CD14-positive monocyte (primary cell): ENCODE measurements at regions not wholly inside any gene's neighbourhood (a gene's known extent, or its start where the extent isn't known, plus 50 kb on each side); places are given as distances from the start of the nearest gene placed in this dataset.

Experiments
- DNase-seq, 3 donors: peaks; one replicate each; pipeline ENCODE4 v3.0.0-alpha.2; 2011 to 2022
- H2AFZ ChIP-seq: 2 replicates; pipeline ENCODE4 v1.6.0; 2012; ENCODE audit warnings: mild to moderate bottlenecking, low read depth, low read length, inconsistent platforms; ENCODE audit not compliant: insufficient read depth, poor library complexity, severe bottlenecking
- H3K27ac ChIP-seq, 2 donors: 1 replicate in 1 of 2; 2 replicates in 1 of 2; pipeline ENCODE4 v1.5.1; 2012 to 2013; ENCODE audit warnings: low read length in 2 of 2, control low read depth in 1 of 2, inconsistent platforms in 1 of 2, low read depth in 1 of 2, mild to moderate bottlenecking in 1 of 2
- H3K27me3 ChIP-seq, 2 donors: one replicate each; pipeline versions ENCODE4 v1.6.0 to v1.6.1; 2011 to 2013; ENCODE audit warnings: low read length in 2 of 2; ENCODE audit not compliant: control insufficient read depth in 2 of 2, insufficient read depth in 2 of 2
- H3K36me3 ChIP-seq, 2 donors: replicated peaks in 1 of 2; 1 replicate in 1 of 2; 2 replicates in 1 of 2; pipeline versions ENCODE4 v1.5.1 to v1.6.1; 2012 to 2013; ENCODE audit warnings: low read length in 2 of 2, control low read depth in 1 of 2, inconsistent platforms in 1 of 2, mild to moderate bottlenecking in 1 of 2; ENCODE audit not compliant: insufficient read depth in 2 of 2, control insufficient read depth in 1 of 2
- H3K4me1 ChIP-seq, 2 donors: 1 replicate in 1 of 2; 2 replicates in 1 of 2; pipeline versions ENCODE4 v1.5.1 to v1.6.1; 2012 to 2013; ENCODE audit warnings: low read length in 2 of 2, control low read depth in 1 of 2, inconsistent platforms in 1 of 2, mild to moderate bottlenecking in 1 of 2, moderate library complexity in 1 of 2; ENCODE audit not compliant: insufficient read depth in 2 of 2, control insufficient read depth in 1 of 2
- H3K4me2 ChIP-seq: replicated peaks from 2 replicates; pipeline ENCODE3; 2012; ENCODE audit warnings: low read length, moderate library complexity, mild to moderate bottlenecking; ENCODE audit not compliant: poor library complexity, severe bottlenecking; ENCODE audit errors: extremely low read depth
- H3K4me3 ChIP-seq, 3 experiments: fragments of 200-600 bp in 1 of 3; sonication (generic) in 1 of 3; replicated peaks in 1 of 3; 1 replicate in 2 of 3; 2 replicates in 1 of 3; pipeline ENCODE4 v1.5.1; 2011 to 2013; ENCODE audit warnings: low read length in 3 of 3, mild to moderate bottlenecking in 3 of 3, control low read depth in 2 of 3, low read depth in 2 of 3, inconsistent platforms in 1 of 3, moderate library complexity in 1 of 3
- H3K79me2 ChIP-seq: 2 replicates; pipeline ENCODE4 v1.6.0; 2012; ENCODE audit warnings: mild to moderate bottlenecking, control low read depth, inconsistent platforms, low read length, moderate library complexity; ENCODE audit not compliant: insufficient read depth
- H3K9ac ChIP-seq: 2 replicates; pipeline ENCODE4 v1.6.0; 2017; ENCODE audit warnings: low read length, mild to moderate bottlenecking; ENCODE audit not compliant: insufficient read depth, poor library complexity, severe bottlenecking
- H3K9me3 ChIP-seq, 2 donors: replicated peaks in 1 of 2; 1 replicate in 1 of 2; 2 replicates in 1 of 2; pipeline versions ENCODE4 v1.5.1 to v1.6.1; 2012 to 2013; ENCODE audit warnings: low read length in 2 of 2, control low read depth in 1 of 2; ENCODE audit not compliant: control insufficient read depth in 1 of 2, insufficient read depth in 1 of 2
- H4K20me1 ChIP-seq: 2 replicates; pipeline ENCODE4 v1.6.0; 2012; ENCODE audit warnings: mild to moderate bottlenecking, low read length, control low read depth, moderate library complexity; ENCODE audit not compliant: insufficient read depth
- H3K27ac Mint-ChIP-seq, 7 donors: one replicate each; pipeline ENCODE4 v1.8.0; 2020; ENCODE audit warnings: mild to moderate bottlenecking in 7 of 7, mixed read lengths in 7 of 7, moderate library complexity in 6 of 7, inconsistent platforms in 2 of 7
- H3K27me3 Mint-ChIP-seq, 3 donors: one replicate each; pipeline ENCODE4 v1.8.0; 2021 to 2022; ENCODE audit warnings: low read depth in 3 of 3, mild to moderate bottlenecking in 3 of 3, mixed read lengths in 3 of 3, moderate library complexity in 3 of 3, inconsistent platforms in 1 of 3
- H3K36me3 Mint-ChIP-seq, 2 donors: one replicate each; pipeline ENCODE4 v1.8.0; 2020; ENCODE audit warnings: mixed read lengths in 2 of 2, inconsistent platforms in 1 of 2, mild to moderate bottlenecking in 1 of 2
- H3K4me1 Mint-ChIP-seq: one replicate; pipeline ENCODE4 v1.8.0; 2020; ENCODE audit warnings: mild to moderate bottlenecking, mixed read lengths
- H3K4me3 Mint-ChIP-seq, 2 donors: one replicate each; pipeline ENCODE4 v1.8.0; 2020; ENCODE audit warnings: mild to moderate bottlenecking in 2 of 2, mixed read lengths in 2 of 2, moderate library complexity in 1 of 2
- H3K9me3 Mint-ChIP-seq, 7 donors: one replicate each; pipeline ENCODE4 v1.8.0; 2020 to 2022; ENCODE audit warnings: mixed read lengths in 7 of 7, mild to moderate bottlenecking in 6 of 7, moderate library complexity in 6 of 7, inconsistent platforms in 2 of 7
- CTCF ChIP-seq: fragments of 200-600 bp; IDR thresholded peaks from one replicate; pipeline ENCODE4 v1.8.0; 2022; ENCODE audit warnings: antibody characterized with exemption, mild to moderate bottlenecking
- WGBS: methylation state at CpG from one replicate; pipeline ENCODE4 v1.1.5; 2013; ENCODE audit warnings: missing lambda C conversion rate; ENCODE audit not compliant: insufficient coverage; 5-methylcytosine and 5-hydroxymethylcytosine counted together
- intact Hi-C, 2 donors: fragments of 100-400 bp; cut with micrococcal nuclease; formaldehyde crosslinking; loops; one replicate each; pipeline versions ENCODE4 v1.15.0 to v1.15.1; 2023

- no CpG with 5 or more reads among the region's 1 CpG for WGBS
Observed at GRCh38 chr3:31240466-31240865, 292.3 kb upstream of the STT3B start.

GRCh38 chr3:31240874-31241273 lies 291.9 kb upstream of the STT3B start:
- Histone ChIP-seq H3K9me3 (no peaks in the 10 kb centered on the region), H3K9ac (no peak overlapping the region), H2AFZ (no peak overlapping the region), H3K4me3 (no peak overlapping the region), H3K4me2 (no peak overlapping the region), H3K36me3 (no peaks in the 10 kb centered on the region), H3K79me2 (no peaks in the 10 kb centered on the region), H3K27me3 (no peaks in the 10 kb centered on the region), H3K27ac (no peak overlapping the region), H3K4me1 (peaks cover 0 to under 1% of the 10 kb centered on the region in 2 donors), H4K20me1 (no peaks in the 10 kb centered on the region)
- no peak overlapping the region for H3K4me3 Mint-ChIP-seq
- no CpG with 5 or more reads among the region's 1 CpG for WGBS
- H3K9me3 Mint-ChIP-seq = no peaks in the 10 kb centered on the region
- DNase-seq = no peak
- intact Hi-C loops = no loop called here
- H3K4me1 Mint-ChIP-seq = peaks cover 10% of the 10 kb centered on the region
- TF ChIP-seq CTCF = no peak
- H3K27me3 Mint-ChIP-seq = peaks cover 0 to 2% (median 2%) of the 10 kb centered on the region in 3 donors
- H3K27ac Mint-ChIP-seq = peak overlapping the region in 2 of 7 donors; percentile 19 to 75
- no peaks in the 10 kb centered on the region for H3K36me3 Mint-ChIP-seq

More at GRCh38 chr3:31240466-31240865, 292.3 kb upstream of the STT3B start:
- no peak overlapping the region for H2AFZ ChIP-seq
- Mint-ChIP-seq H3K27me3 (peaks cover 0 to 2% (median 2%) of the 10 kb centered on the region in 3 donors), H3K4me1 (peaks cover 13% of the 10 kb centered on the region), H3K4me3 (no peak overlapping the region), H3K36me3 (no peaks in the 10 kb centered on the region), H3K27ac (peak overlapping the region in 2 of 7 donors; percentile 3 to 63), H3K9me3 (no peaks in the 10 kb centered on the region)
- no peaks in the 10 kb centered on the region for H4K20me1 ChIP-seq
- H3K27me3 ChIP-seq = no peaks in the 10 kb centered on the region
- H3K4me2 ChIP-seq = no peak overlapping the region
- H3K36me3 ChIP-seq = no peaks in the 10 kb centered on the region
- H3K4me1 ChIP-seq = peaks cover 0 to 5% of the 10 kb centered on the region in 2 donors
- no peak overlapping the region for H3K9ac ChIP-seq
- H3K9me3 ChIP-seq = no peaks in the 10 kb centered on the region
- TF ChIP-seq CTCF = no peak
- intact Hi-C loops = no loop called here
- H3K27ac ChIP-seq = no peak overlapping the region
- H3K79me2 ChIP-seq = no peaks in the 10 kb centered on the region
- H3K4me3 ChIP-seq = no peak overlapping the region
- DNase-seq = no peak
